HCT116 (cell line): ENCODE measurements at regions not wholly inside any gene's neighbourhood (a gene's known extent, or its start where the extent isn't known, plus 50 kb on each side); places are given as distances from the start of the nearest gene placed in this dataset.

ENCODE experiments used
- ATAC-seq: fragments of 200-7000 bp; cut with Tn5 transposase; 2 replicates; pipeline ENCODE4 v1.9.1; 2020; ENCODE audit warnings: mild to moderate bottlenecking, moderate library complexity
- BruUV-seq: library from RNA; stranded (reverse); fragments of 400-500 nt; replicated peaks from 2 replicates; lab custom pipeline; 2021; lab: Mats Ljungman, UMichigan
- CTCF ChIA-PET: fragments of 300-600 bp; sonication (Branson Sonifier 250); formaldehyde crosslinking; loops from one replicate; lab custom pipeline; 2021; ENCODE audit warnings: antibody characterized with exemption; lab: Charles Lee
- POLR2A ChIA-PET: fragments of 300-600, 350-600 bp; sonication (Branson Sonifier 250); formaldehyde crosslinking; loops from one replicate; lab custom pipeline; 2021; ENCODE audit warnings: antibody characterized with exemption; lab: Charles Lee
- RAD21 ChIA-PET, 2 experiments: fragments of 300-600 bp; sonication (Branson Sonifier 250); formaldehyde crosslinking; loops; one replicate each; lab custom pipeline; 2023; ENCODE audit warnings: low total read pairs in 2 of 2; ENCODE audit not compliant: uncharacterized antibody in 2 of 2, unreplicated experiment in 2 of 2, low non-redundant PET in 1 of 2; lab: Charles Lee
- DNase-seq: peaks from one replicate; pipeline ENCODE4 v3.0.0-alpha.2; 2010; ENCODE audit warnings: low read depth, low spot score
- H2AFZ ChIP-seq: fragments of 200-600 bp; shearing (Covaris generic), sonication (generic); 2 replicates; pipeline ENCODE4 v1.6.1; 2017; ENCODE audit warnings: low read depth, mixed run types, mixed read lengths, antibody characterized with exemption, low read length; ENCODE audit not compliant: poor library complexity, severe bottlenecking
- H3K27ac ChIP-seq: 2 replicates; pipeline ENCODE4 v1.5.1; 2012; ENCODE audit warnings: low read depth, low read length
- H3K27me3 ChIP-seq: fragments of 200-600 bp; sonication (generic); 2 replicates; pipeline ENCODE4 v1.6.1; 2016; ENCODE audit warnings: mixed run types, low read length, mixed read lengths; ENCODE audit not compliant: insufficient read depth
- H3K36me3 ChIP-seq, 2 experiments: fragments of 200-500 bp in 1 of 2; fragments of 200-600 bp in 1 of 2; sonication (Bioruptor generic) in 1 of 2; sonication (generic) in 1 of 2; 2 replicates each; pipeline versions ENCODE4 v1.5.1 to v1.6.1; 2014 to 2016; ENCODE audit warnings: low read length in 2 of 2, inconsistent platforms in 1 of 2, mixed read lengths in 1 of 2, mixed run types in 1 of 2; ENCODE audit not compliant: insufficient read depth in 2 of 2, control insufficient read depth in 1 of 2
- H3K4me1 ChIP-seq, 2 experiments: fragments of 200-600 bp in 1 of 2; sonication (generic) in 1 of 2; 2 replicates each; pipeline versions ENCODE4 v1.5.1 to v1.6.1; 2012 to 2017; ENCODE audit warnings: low read length in 2 of 2, inconsistent platforms in 1 of 2, mild to moderate bottlenecking in 1 of 2, mixed read lengths in 1 of 2, mixed run types in 1 of 2, moderate library complexity in 1 of 2; ENCODE audit not compliant: insufficient read depth in 2 of 2, control insufficient read depth in 1 of 2
- H3K4me2 ChIP-seq: fragments of 200-600 bp; sonication (generic); 2 replicates; pipeline ENCODE4 v1.6.1; 2017; ENCODE audit warnings: mixed run types, low read length, mixed read lengths
- H3K4me3 ChIP-seq, 2 experiments: fragments of 200-600 bp in 1 of 2; sonication (generic) in 1 of 2; replicated peaks in 1 of 2; 2 replicates each; pipeline ENCODE4 v1.5.1; 2011 to 2016; ENCODE audit warnings: low read length in 2 of 2, control low read depth in 1 of 2, low read depth in 1 of 2, mild to moderate bottlenecking in 1 of 2, mixed read lengths in 1 of 2, mixed run types in 1 of 2
- H3K79me2 ChIP-seq: fragments of 200-600 bp; sonication (generic); 2 replicates; pipeline ENCODE4 v1.6.1; 2017; ENCODE audit warnings: mild to moderate bottlenecking, mixed run types, low read length, moderate library complexity, mixed read lengths; ENCODE audit not compliant: insufficient read depth
- H3K9ac ChIP-seq: fragments of 200-600 bp; sonication (generic); 2 replicates; pipeline ENCODE4 v1.6.1; 2016; ENCODE audit warnings: low read length, mixed read lengths
- H3K9me2 ChIP-seq: fragments of 200-600 bp; sonication (generic), shearing (Covaris generic); 2 replicates; pipeline ENCODE4 v1.6.1; 2017; ENCODE audit warnings: mixed run types, mild to moderate bottlenecking, moderate library complexity; ENCODE audit not compliant: insufficient read depth
- H3K9me3 ChIP-seq, 2 experiments: fragments of 200-500 bp in 1 of 2; fragments of 200-600 bp in 1 of 2; sonication (Bioruptor generic) in 1 of 2; sonication (generic) in 1 of 2; 2 replicates each; pipeline ENCODE4 v1.6.1; 2014 to 2017; ENCODE audit warnings: low read length in 2 of 2, mixed read lengths in 2 of 2, inconsistent platforms in 1 of 2, low read depth in 1 of 2, mild to moderate bottlenecking in 1 of 2, mixed run types in 1 of 2, moderate library complexity in 1 of 2; ENCODE audit not compliant: control insufficient read depth in 1 of 2, insufficient read depth in 1 of 2
- H4K20me1 ChIP-seq: fragments of 200-600 bp; sonication (generic), shearing (Covaris generic); 2 replicates; pipeline ENCODE4 v1.6.1; 2017; ENCODE audit warnings: mixed run types, mild to moderate bottlenecking, moderate library complexity; ENCODE audit not compliant: insufficient read depth
- CBX3 ChIP-seq: IDR thresholded peaks from 2 replicates; pipeline ENCODE4 v1.6.1; 2012; ENCODE audit warnings: low read depth
- CEBPB ChIP-seq: IDR thresholded peaks from 2 replicates; pipeline ENCODE4 v1.6.1; 2012; ENCODE audit warnings: low read depth
- EGR1 ChIP-seq: IDR thresholded peaks from 2 replicates; pipeline ENCODE4 v1.6.1; 2012; ENCODE audit warnings: low read depth
- EZH2 ChIP-seq: fragments of 200-600 bp; sonication (generic); IDR thresholded peaks from 2 replicates; pipeline ENCODE4 v1.6.1; 2017; ENCODE audit warnings: antibody characterized with exemption, mixed run types
- EZH2phosphoT487 ChIP-seq: fragments of 200-600 bp; IDR thresholded peaks from 2 replicates; pipeline ENCODE4 v1.6.1; 2018; ENCODE audit warnings: antibody characterized with exemption, borderline replicate concordance
- FOSL1 ChIP-seq: IDR thresholded peaks from 2 replicates; pipeline ENCODE4 v1.6.1; 2012; ENCODE audit warnings: low read depth
- JUND ChIP-seq: IDR thresholded peaks from 2 replicates; pipeline ENCODE4 v1.6.1; 2012
- POLR2A ChIP-seq: IDR thresholded peaks from 2 replicates; pipeline ENCODE4 v1.7.0; 2011; ENCODE audit warnings: borderline replicate concordance; ENCODE audit not compliant: insufficient read depth, insufficient read length; ENCODE audit errors: extremely low read depth
- RAD21 ChIP-seq: IDR thresholded peaks from 2 replicates; pipeline ENCODE4 v1.6.1; 2012; ENCODE audit warnings: low read depth, mild to moderate bottlenecking
- SIN3A ChIP-seq: IDR thresholded peaks from 2 replicates; pipeline ENCODE4 v1.6.1; 2012; ENCODE audit warnings: low read depth
- SP1 ChIP-seq: IDR thresholded peaks from 2 replicates; pipeline ENCODE4 v1.6.1; 2012; ENCODE audit warnings: low read depth
- YY1 ChIP-seq: IDR thresholded peaks from 2 replicates; pipeline ENCODE4 v1.6.1; 2011; ENCODE audit warnings: low read length, low read depth, moderate library complexity, mild to moderate bottlenecking; ENCODE audit not compliant: insufficient replicate concordance; ENCODE audit errors: extremely low read depth
- ZFX ChIP-seq: fragments of 450-650 bp; IDR thresholded peaks from 2 replicates; pipeline ENCODE4 v1.6.1; 2017
- intact Hi-C: fragments of 100-400 bp; cut with micrococcal nuclease; formaldehyde crosslinking; loops from 2 replicates; pipeline ENCODE4 v1.10.0; 2022
- TF ChIP-seq, protein P1 (sequence below), 3 experiments: fragments of 200-600 bp in 1 of 3; sonication (generic) in 1 of 3; IDR thresholded peaks in 2 of 3; conservative IDR thresholded peaks in 1 of 3; 2 replicates each; pipeline ENCODE4 v1.5.1; 2012 to 2017; ENCODE audit warnings: low read depth in 2 of 3, low read length in 2 of 3, antibody characterized with exemption in 1 of 3, borderline replicate concordance in 1 of 3, control low read depth in 1 of 3, mild to moderate bottlenecking in 1 of 3, mixed read lengths in 1 of 3, mixed run types in 1 of 3, moderate library complexity in 1 of 3; ENCODE audit not compliant: insufficient read depth in 1 of 3
- TF ChIP-seq, protein P2 (sequence below): IDR thresholded peaks from 2 replicates; pipeline ENCODE4 v1.6.1; 2012; ENCODE audit warnings: low read depth
- TF ChIP-seq, protein P3 (sequence below): IDR thresholded peaks from 2 replicates; pipeline ENCODE4 v1.6.1; 2012
- TF ChIP-seq, protein P4 (sequence below): IDR thresholded peaks from 2 replicates; pipeline ENCODE4 v1.6.1; 2012

DNA sequence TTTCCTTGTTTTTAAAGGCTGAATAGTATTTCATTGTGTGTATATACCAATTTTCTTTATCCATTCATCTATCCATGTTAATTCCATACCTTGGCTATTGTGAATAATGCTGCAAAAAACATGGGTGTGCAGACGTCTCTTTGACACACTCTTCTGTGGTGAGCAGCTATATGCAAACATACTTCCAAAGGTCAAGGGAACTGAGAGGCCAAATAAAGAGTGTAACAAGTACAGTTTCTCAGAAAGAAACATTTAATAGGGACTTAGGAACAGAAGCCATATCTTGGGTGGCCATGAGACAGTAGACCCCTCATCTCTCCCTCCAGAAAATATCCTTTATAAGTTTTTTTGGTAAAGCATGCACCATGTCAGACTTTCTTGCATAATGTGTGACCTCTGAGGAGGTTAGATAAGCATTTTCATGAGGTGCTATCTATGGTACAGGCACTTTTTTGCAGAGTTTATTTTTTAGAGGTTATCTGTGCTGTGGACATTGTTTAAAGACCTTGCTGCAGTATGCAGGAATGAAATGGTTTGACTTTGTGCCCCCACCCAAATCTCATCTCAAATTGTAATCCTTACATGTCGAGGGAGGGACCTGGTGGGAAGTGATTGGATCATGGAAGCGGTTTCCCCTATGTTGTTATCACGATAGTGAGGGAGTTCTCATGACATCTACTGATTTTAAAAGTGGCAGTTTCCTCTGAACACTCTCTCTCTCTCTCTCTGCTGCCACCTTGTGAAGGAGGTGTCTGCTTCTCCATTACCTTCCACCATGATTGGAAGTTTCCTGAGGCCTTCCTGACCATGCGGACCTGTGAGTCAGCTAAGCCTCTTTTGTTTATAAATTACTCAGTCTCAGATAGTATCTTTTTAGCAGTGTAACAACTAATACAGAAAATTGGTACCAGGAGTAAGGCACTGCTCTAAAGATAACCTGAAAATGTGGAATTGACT lies 1202.3 kb downstream of the GALC start:
- no peak for ATAC-seq
- no TSS peak for BruUV-seq
- H3K27me3 ChIP-seq: no peaks in the 10 kb centered on the region
- H3K36me3 ChIP-seq: no peaks in the 10 kb centered on the region
- H3K4me2 ChIP-seq: no peak overlapping the region
- no peak overlapping the region for H3K4me3 ChIP-seq
- no peak overlapping the region for H3K27ac ChIP-seq
- H4K20me1 ChIP-seq: no peaks in the 10 kb centered on the region
- no peaks in the 10 kb centered on the region for H3K9me2 ChIP-seq
- H3K79me2 ChIP-seq: no peaks in the 10 kb centered on the region
- intact Hi-C loops: no loop called here
- DNase-seq: no peak
- H2AFZ ChIP-seq: no peak overlapping the region
- H3K9me3 ChIP-seq: peaks cover 6 to 20% of the 10 kb centered on the region in 2 experiments; a peak in 2 of 4 replicates
- RAD21 ChIA-PET: no interaction called here
- POLR2A ChIA-PET: no interaction called here
- TF ChIP-seq EZH2: no peak
- no peak for TF ChIP-seq RAD21
- TF ChIP-seq POLR2A: no peak
- TF ChIP-seq FOSL1: no peak
- TF ChIP-seq ZFX: no peak
- TF ChIP-seq YY1: no peak
- TF ChIP-seq, protein P1, sequence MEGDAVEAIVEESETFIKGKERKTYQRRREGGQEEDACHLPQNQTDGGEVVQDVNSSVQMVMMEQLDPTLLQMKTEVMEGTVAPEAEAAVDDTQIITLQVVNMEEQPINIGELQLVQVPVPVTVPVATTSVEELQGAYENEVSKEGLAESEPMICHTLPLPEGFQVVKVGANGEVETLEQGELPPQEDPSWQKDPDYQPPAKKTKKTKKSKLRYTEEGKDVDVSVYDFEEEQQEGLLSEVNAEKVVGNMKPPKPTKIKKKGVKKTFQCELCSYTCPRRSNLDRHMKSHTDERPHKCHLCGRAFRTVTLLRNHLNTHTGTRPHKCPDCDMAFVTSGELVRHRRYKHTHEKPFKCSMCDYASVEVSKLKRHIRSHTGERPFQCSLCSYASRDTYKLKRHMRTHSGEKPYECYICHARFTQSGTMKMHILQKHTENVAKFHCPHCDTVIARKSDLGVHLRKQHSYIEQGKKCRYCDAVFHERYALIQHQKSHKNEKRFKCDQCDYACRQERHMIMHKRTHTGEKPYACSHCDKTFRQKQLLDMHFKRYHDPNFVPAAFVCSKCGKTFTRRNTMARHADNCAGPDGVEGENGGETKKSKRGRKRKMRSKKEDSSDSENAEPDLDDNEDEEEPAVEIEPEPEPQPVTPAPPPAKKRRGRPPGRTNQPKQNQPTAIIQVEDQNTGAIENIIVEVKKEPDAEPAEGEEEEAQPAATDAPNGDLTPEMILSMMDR (IDR thresholded peaks at IDR 0.05 in 2 of 3, conservative IDR thresholded peaks at IDR 0.05 in 1 of 3; ENCODE audit: borderline replicate concordance in 1 of 3, insufficient read depth in 1 of 3, low read depth in 2 of 3, low read length in 2 of 3): no peak
- TF ChIP-seq, protein P2, sequence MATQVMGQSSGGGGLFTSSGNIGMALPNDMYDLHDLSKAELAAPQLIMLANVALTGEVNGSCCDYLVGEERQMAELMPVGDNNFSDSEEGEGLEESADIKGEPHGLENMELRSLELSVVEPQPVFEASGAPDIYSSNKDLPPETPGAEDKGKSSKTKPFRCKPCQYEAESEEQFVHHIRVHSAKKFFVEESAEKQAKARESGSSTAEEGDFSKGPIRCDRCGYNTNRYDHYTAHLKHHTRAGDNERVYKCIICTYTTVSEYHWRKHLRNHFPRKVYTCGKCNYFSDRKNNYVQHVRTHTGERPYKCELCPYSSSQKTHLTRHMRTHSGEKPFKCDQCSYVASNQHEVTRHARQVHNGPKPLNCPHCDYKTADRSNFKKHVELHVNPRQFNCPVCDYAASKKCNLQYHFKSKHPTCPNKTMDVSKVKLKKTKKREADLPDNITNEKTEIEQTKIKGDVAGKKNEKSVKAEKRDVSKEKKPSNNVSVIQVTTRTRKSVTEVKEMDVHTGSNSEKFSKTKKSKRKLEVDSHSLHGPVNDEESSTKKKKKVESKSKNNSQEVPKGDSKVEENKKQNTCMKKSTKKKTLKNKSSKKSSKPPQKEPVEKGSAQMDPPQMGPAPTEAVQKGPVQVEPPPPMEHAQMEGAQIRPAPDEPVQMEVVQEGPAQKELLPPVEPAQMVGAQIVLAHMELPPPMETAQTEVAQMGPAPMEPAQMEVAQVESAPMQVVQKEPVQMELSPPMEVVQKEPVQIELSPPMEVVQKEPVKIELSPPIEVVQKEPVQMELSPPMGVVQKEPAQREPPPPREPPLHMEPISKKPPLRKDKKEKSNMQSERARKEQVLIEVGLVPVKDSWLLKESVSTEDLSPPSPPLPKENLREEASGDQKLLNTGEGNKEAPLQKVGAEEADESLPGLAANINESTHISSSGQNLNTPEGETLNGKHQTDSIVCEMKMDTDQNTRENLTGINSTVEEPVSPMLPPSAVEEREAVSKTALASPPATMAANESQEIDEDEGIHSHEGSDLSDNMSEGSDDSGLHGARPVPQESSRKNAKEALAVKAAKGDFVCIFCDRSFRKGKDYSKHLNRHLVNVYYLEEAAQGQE: no peak
- TF ChIP-seq SP1: no peak
- TF ChIP-seq, protein P3, sequence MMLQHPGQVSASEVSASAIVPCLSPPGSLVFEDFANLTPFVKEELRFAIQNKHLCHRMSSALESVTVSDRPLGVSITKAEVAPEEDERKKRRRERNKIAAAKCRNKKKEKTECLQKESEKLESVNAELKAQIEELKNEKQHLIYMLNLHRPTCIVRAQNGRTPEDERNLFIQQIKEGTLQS: no peak
- TF ChIP-seq CBX3: no peak
- no peak for TF ChIP-seq JUND
- TF ChIP-seq, protein P4, sequence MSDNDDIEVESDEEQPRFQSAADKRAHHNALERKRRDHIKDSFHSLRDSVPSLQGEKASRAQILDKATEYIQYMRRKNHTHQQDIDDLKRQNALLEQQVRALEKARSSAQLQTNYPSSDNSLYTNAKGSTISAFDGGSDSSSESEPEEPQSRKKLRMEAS: no peak
- TF ChIP-seq CEBPB: no peak
- no peak for TF ChIP-seq EZH2phosphoT487
- no peak for TF ChIP-seq SIN3A
- TF ChIP-seq EGR1: no peak
- CTCF ChIA-PET: no interaction called here
- no peak overlapping the region for H3K9ac ChIP-seq
- H3K4me1 ChIP-seq: no peaks in the 10 kb centered on the region
